Ovary (tissue), 3 donors: ENCODE measurements at regions not wholly inside any gene's neighbourhood (a gene's known extent, or its start where the extent isn't known, plus 50 kb on each side); places are given as distances from the start of the nearest gene placed in this dataset.

Experiments
- POLR2A ChIP-seq: fragments of 450-650 bp; IDR thresholded peaks from one replicate; pipeline ENCODE4 v1.6.1; 2017; ENCODE audit warnings: antibody characterized with exemption, mild to moderate bottlenecking, moderate library complexity
- TF ChIP-seq, protein P1 (sequence below), 3 donors: fragments of 450-650 bp in 2 of 3; fragments of 200-600 bp in 1 of 3; IDR thresholded peaks; one replicate each; pipeline versions ENCODE4 v1.5.1 to v1.8.0; 2016 to 2022; ENCODE audit warnings: antibody characterized with exemption in 3 of 3, mild to moderate bottlenecking in 1 of 3
- donor health status: DM: no; HTN: no; CAD: no.

DNA sequence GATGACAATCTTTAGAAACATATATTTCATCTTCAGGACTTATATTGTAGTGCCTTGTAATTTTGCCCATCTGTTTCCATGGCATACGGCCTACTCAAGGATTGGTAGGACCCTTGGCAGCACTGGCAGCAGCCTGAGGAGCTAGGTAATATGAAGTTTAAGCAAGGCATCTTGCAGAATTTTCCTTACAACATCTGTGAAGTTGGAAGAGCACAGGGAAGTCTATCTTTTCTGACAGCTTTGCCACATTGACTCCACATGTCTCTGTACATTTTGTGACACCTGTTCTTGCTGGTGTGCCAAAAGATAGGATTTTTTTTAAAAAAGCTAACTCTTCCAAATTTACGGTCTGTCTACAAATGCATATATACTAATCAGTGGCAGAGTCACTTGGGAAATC is 1235.2 kb downstream of the PCDH7 start:
- TF ChIP-seq, protein P1, sequence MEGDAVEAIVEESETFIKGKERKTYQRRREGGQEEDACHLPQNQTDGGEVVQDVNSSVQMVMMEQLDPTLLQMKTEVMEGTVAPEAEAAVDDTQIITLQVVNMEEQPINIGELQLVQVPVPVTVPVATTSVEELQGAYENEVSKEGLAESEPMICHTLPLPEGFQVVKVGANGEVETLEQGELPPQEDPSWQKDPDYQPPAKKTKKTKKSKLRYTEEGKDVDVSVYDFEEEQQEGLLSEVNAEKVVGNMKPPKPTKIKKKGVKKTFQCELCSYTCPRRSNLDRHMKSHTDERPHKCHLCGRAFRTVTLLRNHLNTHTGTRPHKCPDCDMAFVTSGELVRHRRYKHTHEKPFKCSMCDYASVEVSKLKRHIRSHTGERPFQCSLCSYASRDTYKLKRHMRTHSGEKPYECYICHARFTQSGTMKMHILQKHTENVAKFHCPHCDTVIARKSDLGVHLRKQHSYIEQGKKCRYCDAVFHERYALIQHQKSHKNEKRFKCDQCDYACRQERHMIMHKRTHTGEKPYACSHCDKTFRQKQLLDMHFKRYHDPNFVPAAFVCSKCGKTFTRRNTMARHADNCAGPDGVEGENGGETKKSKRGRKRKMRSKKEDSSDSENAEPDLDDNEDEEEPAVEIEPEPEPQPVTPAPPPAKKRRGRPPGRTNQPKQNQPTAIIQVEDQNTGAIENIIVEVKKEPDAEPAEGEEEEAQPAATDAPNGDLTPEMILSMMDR (IDR thresholded peaks at IDR 0.05) = no peak
- no peak for TF ChIP-seq POLR2A
